ENCODE measurements at regions not wholly inside any gene's neighbourhood (a gene's known extent, or its start where the extent isn't known, plus 50 kb on each side); places are given as distances from the start of the nearest gene placed in this dataset.

- TF ChIP-seq CTCF (IDR thresholded peaks at IDR 0.05) (no peak), POLR2A (IDR thresholded peaks at IDR 0.05) (no peak)
These were observed 197.2 kb upstream of the IL15 start for GRCh38 chr4:141439223-141439622.
